Tibial nerve (tissue), 4 donors: ENCODE measurements at regions not wholly inside any gene's neighbourhood (a gene's known extent, or its start where the extent isn't known, plus 50 kb on each side); places are given as distances from the start of the nearest gene placed in this dataset.

Experiments used
- DNase-seq, 2 donors: peaks; one replicate each; pipeline ENCODE4 v3.0.0-alpha.2; 2019; ENCODE audit warnings: low spot score in 2 of 2
- H3K27ac ChIP-seq, 4 donors: fragments of 200-600 bp; sonication (generic) in 3 of 4; one replicate each; pipeline ENCODE4 v1.5.1; 2017 to 2019; ENCODE audit warnings: mild to moderate bottlenecking in 1 of 4
- H3K27me3 ChIP-seq, 2 donors: fragments of 200-600 bp; sonication (generic) in 1 of 2; one replicate each; pipeline versions ENCODE4 v1.5.1 to v1.6.0; 2017 to 2019
- H3K36me3 ChIP-seq, 3 donors: fragments of 200-600 bp; sonication (generic); one replicate each; pipeline ENCODE4 v1.5.1; 2018 to 2019
- H3K4me1 ChIP-seq, 4 donors: fragments of 200-600 bp; sonication (generic) in 3 of 4; one replicate each; pipeline ENCODE4 v1.5.1; 2017 to 2019
- H3K4me3 ChIP-seq, 4 donors: fragments of 200-600 bp; sonication (generic) in 3 of 4; one replicate each; pipeline ENCODE4 v1.5.1; 2017 to 2019; ENCODE audit warnings: mild to moderate bottlenecking in 1 of 4, moderate library complexity in 1 of 4
- H3K9me3 ChIP-seq, 4 donors: fragments of 200-600 bp; sonication (generic) in 3 of 4; one replicate each; pipeline ENCODE4 v1.5.1; 2017 to 2019
- CTCF ChIP-seq, 5 experiments: fragments of 200-600 bp in 3 of 5; fragments of 450-650 bp in 2 of 5; sonication (generic) in 3 of 5; IDR thresholded peaks; one replicate each; pipeline ENCODE4 v1.5.1; 2016 to 2019; ENCODE audit warnings: antibody characterized with exemption in 5 of 5, mild to moderate bottlenecking in 3 of 5, moderate library complexity in 2 of 5
- EP300 ChIP-seq, 2 donors: sonication (generic); formaldehyde crosslinking; IDR thresholded peaks; one replicate each; pipeline ENCODE4 v1.6.1; 2017; ENCODE audit warnings: antibody characterized with exemption in 2 of 2, mild to moderate bottlenecking in 1 of 2
- POLR2A ChIP-seq, 2 donors: fragments of 450-650 bp; IDR thresholded peaks; one replicate each; pipeline ENCODE4 v1.6.1; 2017; ENCODE audit warnings: antibody characterized with exemption in 2 of 2, mild to moderate bottlenecking in 2 of 2, moderate library complexity in 2 of 2
- WGBS, 2 donors: methylation state at CpG; one replicate each; pipeline ENCODE4 v1.1.5; 2018; 5-methylcytosine and 5-hydroxymethylcytosine counted together

DNA sequence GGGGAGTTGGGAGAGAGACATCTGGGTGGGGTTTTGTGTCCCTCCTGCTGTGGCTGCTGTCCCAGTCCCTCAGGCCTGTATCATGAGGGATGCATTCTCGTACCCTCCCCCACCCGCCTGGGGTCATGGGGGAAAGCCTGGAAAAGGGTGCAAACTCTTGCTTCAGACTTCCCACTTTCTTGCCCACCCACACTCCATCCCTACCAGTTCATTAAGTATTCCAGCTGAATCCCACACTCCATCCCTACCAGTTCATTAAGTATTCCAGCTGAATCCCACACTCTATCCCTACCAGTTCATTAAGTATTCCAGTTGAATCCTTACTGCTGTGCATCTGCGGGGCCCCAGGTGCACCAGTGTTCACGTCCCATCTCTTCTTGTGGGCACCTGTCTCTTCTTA, 116.3 kb downstream of the ACAA2 start:
- TF ChIP-seq POLR2A (IDR thresholded peaks at IDR 0.05) = no peak
- TF ChIP-seq EP300 (IDR thresholded peaks at IDR 0.05) = no peak
- no peak for TF ChIP-seq CTCF (IDR thresholded peaks at IDR 0.05)

GRCh38 chr18:49694402-49694801, 118.9 kb downstream of the ACAA2 start:
- peaks cover 0 to 10% (median 2%) of the 10 kb centered on the region in 4 donors for H3K4me1 ChIP-seq
- 81 to 93% methylated on average over 1 of the region's 1 CpG for WGBS, 2 donors
- TF ChIP-seq POLR2A (IDR thresholded peaks at IDR 0.05) = no peak
- no peak for TF ChIP-seq CTCF (IDR thresholded peaks at IDR 0.05)
- no peak for TF ChIP-seq EP300 (IDR thresholded peaks at IDR 0.05)
- no peak overlapping the region for H3K27ac ChIP-seq
- H3K4me3 ChIP-seq = no peak overlapping the region
- H3K36me3 ChIP-seq = no peaks in the 10 kb centered on the region
- H3K27me3 ChIP-seq = no peaks in the 10 kb centered on the region
- no peak for DNase-seq
- H3K9me3 ChIP-seq = no peaks in the 10 kb centered on the region

More for the DNA sequence above, 116.3 kb downstream of the ACAA2 start:
- H3K36me3 ChIP-seq = no peaks in the 10 kb centered on the region
- 87 to 89% methylated on average over 4 of the region's 4 CpGs for WGBS, 2 donors
- no peak overlapping the region for H3K4me3 ChIP-seq
- no peak overlapping the region for H3K27ac ChIP-seq
- H3K4me1 ChIP-seq = no peaks in the 10 kb centered on the region
- no peaks in the 10 kb centered on the region for H3K27me3 ChIP-seq
- DNase-seq = no peak
- no peaks in the 10 kb centered on the region for H3K9me3 ChIP-seq

GRCh38 chr18:49693717-49694005, 119.7 kb downstream of the ACAA2 start:
- Histone ChIP-seq H3K36me3 (no peaks in the 10 kb centered on the region), H3K4me3 (no peak overlapping the region), H3K27ac (no peak overlapping the region), H3K4me1 (peaks cover 0 to 10% (median 2%) of the 10 kb centered on the region in 4 donors), H3K9me3 (no peaks in the 10 kb centered on the region), H3K27me3 (no peaks in the 10 kb centered on the region)
- WGBS, 2 donors = 67 to 72% methylated on average over 4 of the region's 4 CpGs
- DNase-seq = no peak
- no peak for TF ChIP-seq CTCF (IDR thresholded peaks at IDR 0.05)
- TF ChIP-seq EP300 (IDR thresholded peaks at IDR 0.05) = no peak
- no peak for TF ChIP-seq POLR2A (IDR thresholded peaks at IDR 0.05)

- no peaks in the 10 kb centered on the region for H3K36me3 ChIP-seq
- no peak for TF ChIP-seq EP300 (IDR thresholded peaks at IDR 0.05)
- TF ChIP-seq POLR2A (IDR thresholded peaks at IDR 0.05) = no peak
- no peak for TF ChIP-seq CTCF (IDR thresholded peaks at IDR 0.05)
- no peaks in the 10 kb centered on the region for H3K27me3 ChIP-seq
- peaks cover 0 to 10% (median 2%) of the 10 kb centered on the region in 4 donors for H3K4me1 ChIP-seq
- no peak overlapping the region for H3K4me3 ChIP-seq
- no peak for DNase-seq
- WGBS, 2 donors = 61 to 63% methylated on average over 10 of the region's 10 CpGs
- H3K9me3 ChIP-seq = no peaks in the 10 kb centered on the region
- no peak overlapping the region for H3K27ac ChIP-seq
Observed at GRCh38 chr18:49692906-49693716, 120.2 kb downstream of the ACAA2 start.

- Histone ChIP-seq H3K4me3 (no peak overlapping the region), H3K4me1 (peaks cover 0 to 10% (median 2%) of the 10 kb centered on the region in 4 donors), H3K36me3 (no peaks in the 10 kb centered on the region), H3K27me3 (no peaks in the 10 kb centered on the region), H3K27ac (no peak overlapping the region), H3K9me3 (no peaks in the 10 kb centered on the region)
- no peak for TF ChIP-seq CTCF (IDR thresholded peaks at IDR 0.05)
- no peak for TF ChIP-seq EP300 (IDR thresholded peaks at IDR 0.05)
- TF ChIP-seq POLR2A (IDR thresholded peaks at IDR 0.05) = no peak
- 61 to 75% methylated on average over 2 of the region's 2 CpGs for WGBS, 2 donors
- DNase-seq = no peak
Observed at GRCh38 chr18:49691177-49691608, 122.1 kb downstream of the ACAA2 start.
